Epithelial cell of prostate (primary cell): ENCODE measurements at regions not wholly inside any gene's neighbourhood (a gene's known extent, or its start where the extent isn't known, plus 50 kb on each side); places are given as distances from the start of the nearest gene placed in this dataset.
"Not testable (repeated sequence)": the region's sequence is repeated elsewhere in the genome, so short reads cannot be mapped to it uniquely, and the experiment has no call there.

Experiments
- DNase-seq: peaks from one replicate; pipeline ENCODE4 v3.0.0-alpha.2; 2011; ENCODE audit warnings: low read depth, low spot score
- H3K27ac ChIP-seq: fragments of 450-650 bp; 2 replicates; pipeline ENCODE4 v1.5.1; 2017; ENCODE audit warnings: mild to moderate bottlenecking

- no peak overlapping the region for H3K27ac ChIP-seq
- no peak for DNase-seq
These were observed 79.0 kb upstream of the PTCH1 start for GRCh38 chr9:95595721-95596295.

- H3K27ac ChIP-seq, result no peak overlapping the region
- no peak for DNase-seq
These were observed 76.2 kb upstream of the PTCH1 start for GRCh38 chr9:95592931-95593330.

- H3K27ac ChIP-seq, result no peak overlapping the region
- DNase-seq, result no peak
These were observed 72.2 kb upstream of the PTCH1 start for GRCh38 chr9:95588724-95589588.

- no peak overlapping the region for H3K27ac ChIP-seq
These were observed 70.5 kb upstream of the PTCH1 start for GRCh38 chr9:95587021-95587964.

GRCh38 chr9:95586326-95586725 is 69.6 kb upstream of the PTCH1 start:
- H3K27ac ChIP-seq, result no peak overlapping the region
- no peak for DNase-seq

More at GRCh38 chr9:95587021-95587964, 70.5 kb upstream of the PTCH1 start:
- no peak for DNase-seq

GRCh38 chr9:95585824-95586223 is 69.1 kb upstream of the PTCH1 start:
- DNase-seq, result no peak
- H3K27ac ChIP-seq, result no peak overlapping the region

GRCh38 chr9:95584176-95584575 is 67.4 kb upstream of the PTCH1 start:
- DNase-seq, result no peak
- H3K27ac ChIP-seq, result no peak overlapping the region

GRCh38 chr9:95581900-95582299 is 65.1 kb upstream of the PTCH1 start:
- no peak for DNase-seq
- H3K27ac ChIP-seq, result no peak overlapping the region

- DNase-seq, result no peak
- H3K27ac ChIP-seq, result no peak overlapping the region
These were observed 64.3 kb upstream of the PTCH1 start for GRCh38 chr9:95580812-95581761.

- no peak for DNase-seq
- H3K27ac ChIP-seq, result no peak overlapping the region
These were observed 58.2 kb upstream of the PTCH1 start for GRCh38 chr9:95574866-95575553.

- no peak for DNase-seq
- H3K27ac ChIP-seq, result no peak overlapping the region
These were observed 57.4 kb upstream of the PTCH1 start for GRCh38 chr9:95574176-95574575.

- no peak for DNase-seq
- H3K27ac ChIP-seq, result no peak overlapping the region
These were observed 56.7 kb upstream of the PTCH1 start for GRCh38 chr9:95573463-95573862.

- DNase-seq, result no peak
- H3K27ac ChIP-seq, result no peak overlapping the region
These were observed 55.8 kb upstream of the PTCH1 start for GRCh38 chr9:95572381-95573151.

- H3K27ac ChIP-seq, result no peak overlapping the region
- DNase-seq, result no peak
These were observed 53.9 kb upstream of the PTCH1 start for GRCh38 chr9:95570646-95571045.

GRCh38 chr9:95570150-95570549 is 53.4 kb upstream of the PTCH1 start:
- no peak for DNase-seq
- H3K27ac ChIP-seq, result no peak overlapping the region

- DNase-seq, H3K27ac ChIP-seq: not testable (repeated sequence)
These were observed 52.0 kb upstream of the PTCH1 start for GRCh38 chr9:95568735-95569134.
